ENCODE measurements at regions not wholly inside any gene's neighbourhood (a gene's known extent, or its start where the extent isn't known, plus 50 kb on each side); places are given as distances from the start of the nearest gene placed in this dataset.

GRCh38 chr16:62831235-62831850, 795.1 kb upstream of the CDH8 start:
- intact Hi-C loops (cut with DNase I) = no loop called here
- no peak for DNase-seq (ENCODE audit: low spot score in 2 of 2)
- Histone ChIP-seq H3K9me3 (no peaks in the 10 kb centered on the region), H3K27ac (no peak overlapping the region), H3K4me3 (no peak overlapping the region), H3K36me3 (no peaks in the 10 kb centered on the region), H3K4me1 (no peaks in the 10 kb centered on the region), H3K27me3 (no peaks in the 10 kb centered on the region)
- no peak for TF ChIP-seq CTCF (IDR thresholded peaks at IDR 0.05)

- Histone ChIP-seq H3K36me3 (no peaks in the 10 kb centered on the region), H3K27me3 (no peaks in the 10 kb centered on the region), H3K9me3 (no peaks in the 10 kb centered on the region), H3K4me3 (no peak overlapping the region), H3K4me1 (no peaks in the 10 kb centered on the region), H3K27ac (no peak overlapping the region)
- no peak for DNase-seq (ENCODE audit: low spot score in 2 of 2)
- intact Hi-C loops (cut with DNase I) = no loop called here
- no peak for TF ChIP-seq CTCF (IDR thresholded peaks at IDR 0.05)
Measured at GRCh38 chr16:62829607-62830006, 793.4 kb upstream of the CDH8 start.

- no peak overlapping the region for H3K4me3 ChIP-seq
- no peaks in the 10 kb centered on the region for H3K4me1 ChIP-seq
- H3K27ac ChIP-seq = no peak overlapping the region
- intact Hi-C loops (cut with DNase I) = no loop called here
- no peak for TF ChIP-seq CTCF (IDR thresholded peaks at IDR 0.05)
- no peaks in the 10 kb centered on the region for H3K36me3 ChIP-seq
- H3K9me3 ChIP-seq = no peaks in the 10 kb centered on the region
- no peak for DNase-seq (ENCODE audit: low spot score in 2 of 2)
- H3K27me3 ChIP-seq = no peaks in the 10 kb centered on the region
Measured at GRCh38 chr16:62829084-62829483, 792.8 kb upstream of the CDH8 start.

- H3K4me3 ChIP-seq = no peak overlapping the region
- no peaks in the 10 kb centered on the region for H3K36me3 ChIP-seq
- DNase-seq (ENCODE audit: low spot score in 2 of 2) = no peak
- no peaks in the 10 kb centered on the region for H3K9me3 ChIP-seq
- no peak for TF ChIP-seq CTCF (IDR thresholded peaks at IDR 0.05)
- H3K4me1 ChIP-seq = no peaks in the 10 kb centered on the region
- H3K27ac ChIP-seq = no peak overlapping the region
- no peaks in the 10 kb centered on the region for H3K27me3 ChIP-seq
- intact Hi-C loops (cut with DNase I) = no loop called here
Measured at GRCh38 chr16:62821824-62822223, 785.6 kb upstream of the CDH8 start.

GRCh38 chr16:62816971-62817519, 780.8 kb upstream of the CDH8 start:
- no peak for DNase-seq (ENCODE audit: low spot score in 2 of 2)
- intact Hi-C loops (cut with DNase I) = no loop called here
- H3K27ac ChIP-seq = no peak overlapping the region

More at GRCh38 chr16:62816971-62817519, 780.8 kb upstream of the CDH8 start:
- Histone ChIP-seq H3K9me3 (no peaks in the 10 kb centered on the region), H3K36me3 (no peaks in the 10 kb centered on the region), H3K4me1 (no peaks in the 10 kb centered on the region), H3K4me3 (no peak overlapping the region), H3K27me3 (no peaks in the 10 kb centered on the region)
- TF ChIP-seq CTCF (IDR thresholded peaks at IDR 0.05) = no peak

Data from ascending aorta (tissue), 2 donors.